Right lung (tissue), 2 donors: ENCODE measurements at regions not wholly inside any gene's neighbourhood (a gene's known extent, or its start where the extent isn't known, plus 50 kb on each side); places are given as distances from the start of the nearest gene placed in this dataset.
"Not testable (repeated sequence)": the region's sequence is repeated elsewhere in the genome, so short reads cannot be mapped to it uniquely, and the experiment has no call there.

Experiments used
- DNase-seq, 2 donors: peaks; one replicate each; pipeline ENCODE4 v3.0.0-alpha.2; 2013

DNA sequence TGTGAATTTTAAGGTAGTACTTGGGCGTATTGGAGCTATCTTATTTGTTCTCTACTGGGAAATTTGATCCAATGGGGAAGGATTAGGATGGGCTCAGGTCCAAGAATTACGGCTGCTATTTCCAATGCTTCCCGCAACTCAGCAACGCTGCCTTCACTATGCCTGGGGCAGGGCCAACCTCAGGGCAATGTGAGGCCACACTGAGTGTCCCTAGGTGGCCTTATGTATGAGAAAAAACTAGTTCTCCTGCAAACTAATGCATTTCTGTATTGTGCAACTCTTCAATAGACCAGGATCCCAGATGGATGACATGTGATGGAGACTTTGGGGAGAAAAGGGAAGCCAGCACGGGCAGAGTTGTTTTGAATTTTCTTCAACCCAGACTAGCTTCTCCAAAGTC, 168.1 kb downstream of the DUSP10 start:
- DNase-seq: no peak

DNA sequence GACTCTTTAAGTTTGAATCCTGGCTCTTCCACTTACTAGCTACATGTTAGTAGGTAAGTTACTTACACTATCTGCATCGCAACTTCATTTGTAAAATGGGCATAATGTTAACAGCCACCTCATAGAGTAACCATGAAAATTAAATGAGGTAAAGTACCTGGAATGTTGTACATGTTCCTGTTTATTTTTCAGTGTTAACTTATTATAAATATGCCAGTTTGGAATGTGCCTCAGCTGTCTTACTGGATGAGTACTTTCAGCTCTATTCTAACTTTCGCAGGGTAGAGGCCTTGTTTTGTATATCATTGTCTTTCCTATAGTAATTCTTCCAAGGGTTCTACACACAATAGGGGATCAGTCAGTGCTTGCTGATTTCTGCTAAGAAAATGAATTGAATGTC, 167.4 kb downstream of the DUSP10 start:
- no peak for DNase-seq

DNA sequence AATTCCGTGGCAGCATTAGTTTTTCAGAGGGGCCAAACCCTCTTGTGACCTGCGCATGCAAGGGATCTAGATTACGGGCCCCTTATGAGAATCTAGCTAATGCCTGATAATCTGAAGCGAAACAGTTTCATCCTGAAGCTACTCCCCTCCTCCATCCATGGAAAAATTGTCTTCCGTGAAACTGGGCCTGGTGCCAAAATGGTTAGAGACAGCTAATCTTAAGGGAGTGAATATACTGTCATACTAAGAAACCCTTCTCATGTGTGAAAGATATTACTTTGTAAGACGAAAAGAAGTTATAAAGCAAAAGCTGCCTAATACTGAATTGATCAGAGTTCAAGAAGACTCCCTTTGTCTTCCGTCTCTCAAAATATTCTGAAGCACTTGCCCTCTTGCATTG, 166.3 kb downstream of the DUSP10 start:
- DNase-seq: no peak

DNA sequence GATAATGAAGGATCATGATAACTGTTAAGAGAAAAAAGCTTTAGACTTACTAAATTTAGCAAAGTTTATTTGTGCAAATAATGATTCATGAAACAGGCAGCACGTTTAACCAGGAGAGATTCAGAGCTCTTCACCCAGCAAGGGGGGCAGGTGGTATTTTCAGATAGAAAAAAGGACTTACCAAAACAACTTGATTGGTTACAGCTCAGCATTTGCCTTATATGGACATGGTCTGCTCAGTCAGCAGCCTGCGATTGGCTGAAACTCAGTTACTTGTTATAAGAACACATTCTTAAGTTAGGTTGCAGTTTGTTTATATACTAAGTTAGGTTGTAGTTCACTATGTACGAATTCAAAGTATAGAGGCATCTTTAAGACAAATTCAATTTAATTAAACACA, 165.6 kb downstream of the DUSP10 start:
- no peak for DNase-seq

DNA sequence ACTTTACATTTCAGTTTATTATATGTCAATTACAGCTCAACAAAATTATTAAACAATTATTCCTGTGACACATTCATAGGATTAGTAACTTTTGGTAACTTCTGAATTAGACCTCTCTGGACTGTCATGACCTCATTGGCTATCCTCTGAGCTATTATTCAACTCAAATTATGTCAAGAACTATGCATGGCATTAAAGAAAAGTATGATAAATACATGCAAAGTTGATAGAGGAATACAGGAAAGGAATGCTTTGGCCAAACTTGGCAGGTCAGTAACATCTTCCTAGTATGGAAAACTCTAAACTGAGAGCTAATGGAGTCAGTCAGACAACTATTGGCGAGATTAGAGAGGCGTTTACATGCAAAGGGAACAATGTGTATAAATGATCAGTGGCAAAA, 158.4 kb downstream of the DUSP10 start:
- DNase-seq: no peak

DNA sequence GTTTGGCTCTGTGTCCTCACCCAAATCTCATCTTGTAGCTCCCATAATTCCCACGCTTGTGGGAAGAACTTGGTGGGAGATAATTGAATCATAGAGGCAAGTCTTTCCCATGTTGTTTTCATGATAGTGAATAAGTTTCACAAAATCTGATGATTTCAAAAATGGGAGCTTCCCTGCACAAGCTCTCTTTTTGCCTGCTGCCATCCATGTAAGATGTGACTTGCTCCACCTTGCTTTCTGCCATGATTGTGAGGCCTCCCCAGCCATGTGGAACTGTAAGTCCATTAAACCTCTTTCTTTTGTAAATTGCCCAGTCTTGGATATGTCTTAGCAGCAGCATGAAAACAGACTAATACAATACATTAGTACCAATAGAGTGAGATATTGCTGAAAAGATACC, 154.9 kb downstream of the DUSP10 start:
- not testable (repeated sequence) for DNase-seq

DNA sequence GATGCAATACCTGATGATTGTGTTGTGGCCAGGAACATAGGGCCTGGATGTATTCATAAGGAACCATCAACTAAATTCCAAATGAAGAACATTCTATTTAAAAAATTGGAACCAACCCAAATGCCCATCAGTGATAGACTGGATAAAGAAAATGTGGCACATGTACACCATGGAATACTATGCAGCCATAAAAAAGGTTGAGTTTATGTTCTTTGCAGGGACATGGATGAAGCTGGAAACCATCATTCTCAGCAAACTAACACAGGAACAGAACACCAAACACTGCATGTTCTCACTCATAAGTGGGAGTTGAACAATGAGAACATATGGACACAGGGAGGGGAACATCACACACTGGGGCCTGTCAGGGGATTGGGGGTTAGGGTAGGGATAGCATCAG, 150.6 kb downstream of the DUSP10 start:
- DNase-seq: not testable (repeated sequence)

DNA sequence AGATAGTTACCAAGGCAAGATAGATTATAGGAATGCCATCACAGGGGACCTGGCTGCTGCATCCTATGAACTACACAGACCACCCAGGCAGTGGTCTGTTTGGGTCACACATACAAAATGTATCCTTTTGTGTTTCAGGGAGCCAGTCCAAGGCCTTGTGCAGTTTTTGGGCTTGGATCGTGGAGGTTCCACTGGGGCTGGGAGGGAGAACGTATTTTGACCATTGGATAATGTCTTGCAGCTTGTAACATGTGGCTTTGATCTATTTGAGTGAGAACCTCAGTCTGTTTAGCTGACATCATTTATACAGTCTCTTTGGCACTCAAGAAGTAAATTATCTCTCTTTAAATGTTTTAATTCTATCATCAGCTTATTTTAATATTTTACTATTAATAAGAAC, 147.3 kb downstream of the DUSP10 start:
- DNase-seq: no peak

DNA sequence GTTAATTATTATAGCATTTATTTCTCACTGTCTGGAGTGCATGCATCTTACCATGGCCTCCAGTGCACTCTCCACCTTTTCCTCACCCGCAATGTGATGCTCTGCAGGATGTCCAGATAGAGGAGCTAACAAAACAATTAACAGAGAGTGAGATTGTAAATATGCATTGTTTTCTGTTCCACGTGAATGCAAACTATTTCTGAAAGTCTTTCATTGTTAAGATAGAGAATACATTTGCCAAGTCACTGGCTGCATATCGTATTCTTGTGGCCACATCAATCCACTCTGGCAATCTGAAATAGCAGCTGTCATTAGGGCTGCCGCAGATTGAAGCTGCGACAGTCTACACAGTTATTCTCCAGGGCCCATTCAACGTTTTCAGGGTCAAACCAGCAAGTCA, 143.8 kb downstream of the DUSP10 start:
- DNase-seq: no peak

DNA sequence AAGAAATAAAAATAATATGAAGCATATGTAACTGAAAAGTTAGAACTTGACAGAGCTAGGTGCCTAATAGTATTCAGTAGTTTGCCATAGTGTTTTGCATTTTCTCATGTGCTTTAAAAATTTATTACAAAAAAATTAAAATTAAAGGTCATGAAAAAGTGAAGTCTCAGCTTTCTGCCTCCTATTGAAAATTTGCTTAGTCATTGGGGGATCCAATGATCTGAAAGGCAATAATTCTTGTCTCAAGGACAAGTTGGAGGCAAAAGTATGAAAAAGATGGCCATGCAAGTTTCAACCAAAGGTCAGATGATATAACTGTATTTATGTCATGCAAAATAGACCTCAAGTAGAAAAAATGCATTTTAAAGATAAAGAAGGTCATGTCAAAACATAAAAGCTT, 140.7 kb downstream of the DUSP10 start:
- no peak for DNase-seq

DNA sequence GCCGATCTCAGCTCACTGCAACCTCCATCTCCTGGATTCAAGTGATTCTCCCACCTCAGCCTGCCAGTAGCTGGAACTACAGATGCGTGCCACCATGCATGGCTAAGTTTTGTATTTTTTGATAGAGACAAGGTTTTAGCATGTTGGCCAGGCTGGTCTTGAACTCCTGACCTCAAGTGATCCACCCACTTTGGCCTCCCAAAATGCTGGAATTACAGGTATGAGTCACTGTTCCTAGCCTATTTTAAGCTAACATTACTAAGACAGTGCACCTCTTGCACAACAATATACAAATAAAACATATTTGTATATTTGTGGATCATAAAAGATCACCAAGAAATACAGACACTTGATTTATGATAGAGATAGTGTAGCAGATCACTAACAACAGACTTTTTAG, 139.1 kb downstream of the DUSP10 start:
- no peak for DNase-seq

DNA sequence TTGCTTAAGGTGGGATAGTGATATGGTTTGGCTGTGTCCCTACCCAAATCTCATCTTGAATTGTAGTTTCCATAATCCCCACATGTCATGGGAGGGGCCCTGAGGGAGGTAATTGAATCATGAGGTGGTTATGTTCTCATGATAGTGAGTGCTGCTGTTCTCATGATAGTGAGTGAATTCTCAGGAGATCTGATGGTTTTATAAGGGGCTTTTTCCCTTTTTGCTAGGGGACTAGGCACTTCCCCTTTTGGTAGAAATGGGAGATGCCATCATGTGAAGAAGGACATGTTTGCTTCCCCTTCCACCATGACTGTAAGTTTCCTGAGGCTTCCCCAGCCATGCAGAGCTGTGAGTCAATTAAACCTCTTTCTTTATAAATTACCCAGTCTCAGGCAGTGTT, 137.5 kb downstream of the DUSP10 start:
- DNase-seq: not testable (repeated sequence)

DNA sequence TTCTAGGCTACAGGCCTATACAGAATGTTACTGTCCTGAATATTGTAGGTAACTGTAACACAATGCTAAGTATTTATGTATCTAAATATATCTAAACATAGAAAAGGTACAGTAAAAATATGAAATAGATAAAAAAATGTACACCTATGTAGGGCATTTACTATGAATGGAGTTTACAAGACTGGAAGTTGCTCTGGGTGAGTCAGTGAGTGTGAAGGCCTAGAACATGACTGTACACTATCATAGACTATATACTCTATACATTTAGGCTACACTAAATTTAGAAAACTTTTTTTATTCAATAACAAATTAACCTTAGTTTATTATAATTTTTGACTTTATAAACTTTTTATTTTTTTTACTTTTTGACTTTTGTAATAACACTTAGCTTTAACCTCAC, 136.9 kb downstream of the DUSP10 start:
- DNase-seq: no peak

DNA sequence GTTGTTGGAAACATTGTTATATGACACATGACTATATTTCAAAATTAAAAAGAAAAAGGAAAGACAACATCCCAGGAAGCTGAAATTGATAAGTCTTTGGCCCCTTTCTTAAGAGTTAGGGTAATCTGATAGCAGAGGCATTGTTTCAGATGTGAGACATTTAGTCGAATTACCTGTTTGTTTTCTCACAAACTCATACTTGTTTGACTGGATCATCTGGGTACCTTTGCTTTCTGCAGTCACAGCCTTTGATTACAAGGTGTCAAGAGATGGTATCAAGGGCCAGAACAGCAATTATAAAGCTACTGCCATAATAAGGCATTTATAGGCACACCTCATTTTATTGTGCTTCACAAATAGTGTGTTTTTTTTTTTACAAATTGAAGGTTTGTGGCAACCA, 136.3 kb downstream of the DUSP10 start:
- no peak for DNase-seq

DNA sequence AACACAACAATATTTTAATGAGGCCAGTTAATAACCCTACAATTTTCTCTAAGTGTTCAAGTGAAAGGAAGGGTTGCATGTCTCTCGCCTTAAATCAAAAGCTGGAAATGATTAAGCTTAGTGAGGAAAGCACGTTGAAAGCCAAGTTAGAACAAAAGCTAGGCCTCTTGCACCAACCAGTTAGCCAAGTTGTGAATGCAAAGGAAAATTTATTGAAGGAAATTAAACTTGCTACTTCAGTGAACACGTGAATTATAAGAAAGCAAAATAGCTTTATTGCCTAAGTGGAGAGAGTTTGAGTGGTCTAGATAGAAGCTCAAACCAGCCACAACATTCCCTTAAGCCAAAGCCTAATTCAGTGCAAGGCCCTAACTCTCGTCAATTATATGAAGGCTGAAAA, 135.6 kb downstream of the DUSP10 start:
- DNase-seq: no peak

DNA sequence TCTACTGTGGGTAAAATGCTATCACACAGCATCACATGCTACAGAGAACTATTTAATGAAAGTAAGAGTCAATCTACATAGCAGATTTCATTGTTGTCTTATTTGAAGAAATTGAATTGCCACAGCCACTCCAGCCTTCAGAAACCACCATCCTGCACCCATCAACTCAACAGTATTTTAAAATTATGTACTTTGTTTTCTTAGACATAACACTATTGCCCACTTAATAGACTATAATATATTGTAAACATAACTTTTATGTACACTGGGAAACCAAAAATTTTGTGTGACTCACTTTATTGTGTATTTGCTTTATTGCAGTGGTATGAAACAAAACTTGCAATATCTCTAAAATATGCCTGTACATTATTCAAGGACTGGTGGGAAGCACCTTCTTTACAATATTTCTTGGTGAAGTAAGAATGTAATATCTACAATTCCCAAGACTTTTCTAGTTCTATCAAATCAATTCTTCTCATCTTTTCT, 133.0 kb downstream of the DUSP10 start:
- DNase-seq: no peak

DNA sequence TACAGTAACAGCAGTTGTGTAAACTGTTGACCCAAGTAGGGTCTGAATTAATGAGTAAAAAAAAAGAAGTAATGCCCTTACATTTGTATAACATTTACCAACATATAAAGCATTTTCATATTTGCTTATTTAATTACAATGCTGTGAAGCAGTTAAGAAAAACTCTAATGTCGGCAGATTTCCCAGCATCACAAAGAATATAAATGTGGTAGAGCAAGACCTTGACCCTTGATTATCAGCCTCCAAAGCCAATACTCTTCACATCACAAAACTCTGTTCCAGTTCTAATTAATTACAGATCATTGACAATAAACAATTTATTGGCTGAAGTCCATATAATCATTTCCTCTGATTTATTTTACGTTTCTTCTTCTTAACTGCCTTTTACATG, 130.2 kb downstream of the DUSP10 start:
- no peak for DNase-seq

DNA sequence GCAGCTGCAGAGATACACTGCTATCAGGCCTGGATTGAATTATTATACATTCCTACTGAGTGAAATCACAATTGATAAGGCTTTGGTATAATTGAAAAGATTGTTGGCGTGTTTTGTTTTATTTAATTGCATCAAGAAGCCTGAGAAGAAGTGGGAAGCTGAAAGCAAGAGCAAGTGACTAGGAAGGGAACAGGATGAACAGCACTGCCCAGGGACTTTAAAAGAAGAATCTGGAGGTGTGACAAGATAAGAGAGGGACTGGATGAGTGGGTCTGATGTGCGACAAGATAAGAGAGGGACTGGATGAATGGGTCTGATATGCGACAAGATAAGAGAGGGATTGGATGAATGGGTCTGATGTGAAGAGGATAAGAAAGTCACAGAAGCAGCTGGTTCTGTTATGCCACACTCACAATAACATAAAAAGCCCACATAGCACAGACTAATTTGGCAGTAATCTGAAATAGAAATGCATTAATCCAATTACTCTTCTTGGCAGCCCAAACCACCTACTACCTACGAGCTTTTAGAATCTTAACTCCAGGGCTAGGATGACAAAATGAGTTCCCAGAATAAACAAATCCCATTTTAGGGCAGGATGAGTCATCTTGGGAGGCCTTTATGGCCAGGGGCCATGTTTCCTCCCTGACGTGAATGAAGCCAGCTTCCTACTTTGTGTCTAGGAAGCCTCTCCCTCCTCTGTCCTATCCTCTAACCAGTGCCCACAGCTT, 129.7 kb downstream of the DUSP10 start:
- DNase-seq: peak; percentile 55 to 68

DNA sequence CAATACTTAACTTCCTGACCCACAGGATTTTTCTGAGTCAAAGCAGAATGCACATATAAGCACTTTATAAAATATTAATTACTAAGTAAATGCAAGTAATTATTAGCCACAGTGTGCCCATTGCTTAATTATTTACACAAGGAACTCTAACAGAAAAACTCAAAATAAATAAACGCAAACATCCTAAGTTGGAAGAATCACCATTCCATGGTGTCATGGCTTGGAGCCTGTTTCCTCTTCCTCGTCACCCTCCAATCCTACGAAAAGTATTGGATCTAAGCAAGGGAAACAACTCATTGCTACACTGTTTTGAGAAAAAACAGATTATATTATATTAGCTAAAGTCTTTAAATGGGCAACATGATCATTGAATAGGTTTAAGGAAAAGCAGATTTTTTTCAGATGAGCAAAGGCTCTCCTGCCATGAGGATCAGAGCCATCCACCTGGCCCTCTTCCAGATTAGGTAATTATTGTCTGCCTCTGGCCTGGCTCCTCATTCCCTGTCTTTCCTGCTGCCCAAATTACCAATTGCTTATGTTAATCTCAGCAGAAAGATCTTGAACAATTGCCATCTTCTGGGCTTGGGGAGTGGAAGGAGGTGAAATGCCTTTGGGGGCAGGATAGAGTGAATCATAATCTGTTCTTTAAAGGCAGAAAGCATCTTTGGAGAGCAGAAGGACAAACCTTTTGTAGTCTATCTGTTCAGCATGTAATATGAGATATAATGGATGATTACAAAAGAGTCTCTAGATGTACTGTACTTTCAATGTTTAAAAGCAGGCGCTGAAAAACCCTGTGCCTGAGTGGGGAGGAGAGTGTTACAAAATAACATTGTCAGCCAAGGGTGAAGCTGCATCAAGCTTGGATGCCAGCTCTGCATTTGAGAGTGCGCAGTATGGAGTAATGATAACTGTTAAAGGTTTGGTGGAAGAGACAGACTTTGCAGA, 121.2 kb downstream of the DUSP10 start:
- DNase-seq: no peak

DNA sequence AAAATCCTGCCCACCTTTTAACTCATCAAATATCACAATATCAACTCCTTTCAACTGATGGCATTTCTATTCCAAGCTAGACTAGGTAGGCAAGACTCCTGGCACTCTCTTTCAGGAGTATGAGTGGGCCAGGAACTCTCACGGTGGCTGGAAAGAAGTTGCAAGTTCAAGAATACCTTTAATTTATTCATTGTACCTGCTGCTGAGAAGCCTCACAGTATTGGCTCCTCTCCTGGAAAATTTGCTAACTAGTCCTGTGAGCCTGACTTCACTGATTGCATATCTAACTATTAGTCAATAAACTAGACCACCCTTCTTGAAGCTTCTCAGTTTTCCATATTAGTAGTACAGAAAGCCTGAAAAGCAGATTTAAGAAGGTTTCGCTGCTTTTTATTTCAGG, 120.2 kb downstream of the DUSP10 start:
- DNase-seq: no peak

DNA sequence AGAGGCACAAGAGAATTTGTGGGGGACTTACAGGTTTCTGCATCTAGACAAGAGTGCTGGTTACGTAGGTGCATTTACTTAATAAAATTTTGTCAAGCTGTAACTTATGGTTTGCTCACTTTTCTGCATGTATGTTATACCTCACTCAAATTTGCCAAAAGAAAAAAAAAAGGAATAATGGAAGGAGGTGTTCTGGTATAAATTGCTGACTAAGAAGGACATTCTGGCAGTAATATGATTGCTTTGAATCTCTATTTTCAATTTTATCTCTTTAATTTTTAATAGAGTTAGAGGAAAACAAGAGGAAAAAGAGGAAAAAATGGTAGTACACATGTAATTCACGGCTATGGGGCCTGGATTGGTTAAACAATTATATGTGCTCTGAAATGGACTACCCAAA, 119.5 kb downstream of the DUSP10 start:
- DNase-seq: no peak

DNA sequence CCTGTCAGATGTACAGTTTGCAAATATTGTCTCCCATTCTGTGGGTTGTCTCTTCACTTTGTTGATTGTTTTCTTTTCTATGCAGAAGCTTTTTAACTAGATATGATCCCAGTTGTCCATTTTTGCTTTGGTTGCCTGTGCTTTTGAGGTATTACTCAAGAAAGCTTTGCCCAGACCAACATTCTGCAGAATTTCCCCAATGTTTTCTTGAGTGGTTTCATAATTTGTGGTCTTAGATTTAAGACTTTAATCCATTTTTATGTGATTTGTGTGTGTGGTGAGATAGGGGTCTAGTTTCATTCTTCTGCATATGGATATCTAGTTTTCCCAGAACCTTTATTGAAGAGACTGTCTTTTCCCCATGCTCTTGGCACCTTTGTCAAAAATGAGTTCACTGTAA, 116.9 kb downstream of the DUSP10 start:
- no peak for DNase-seq

DNA sequence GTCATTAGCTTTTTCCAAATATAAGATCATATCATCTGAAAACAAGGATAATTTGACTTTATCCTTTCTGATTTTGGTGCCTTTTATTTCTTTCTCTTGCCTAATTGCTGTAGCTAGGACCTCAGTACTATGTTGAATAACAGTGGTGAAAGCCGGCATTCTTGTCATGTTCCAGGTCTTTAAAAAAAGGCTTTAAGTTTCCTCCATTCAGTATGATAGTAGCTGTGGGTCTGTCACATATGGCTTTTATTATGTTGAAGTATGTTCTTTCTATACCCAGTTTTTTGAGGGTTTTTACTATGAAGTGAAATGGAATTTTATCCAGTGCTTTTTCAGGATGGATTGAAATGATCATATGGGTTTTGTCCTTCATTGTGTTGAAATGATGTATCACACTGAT, 115.8 kb downstream of the DUSP10 start:
- DNase-seq: no peak
